Astrocyte (in vitro differentiated cells and primary cell): ENCODE measurements at regions not wholly inside any gene's neighbourhood (a gene's known extent, or its start where the extent isn't known, plus 50 kb on each side); places are given as distances from the start of the nearest gene placed in this dataset.

Source experiments
- DNase-seq: peaks from one replicate; pipeline ENCODE4 v3.0.0-alpha.2; 2010; ENCODE audit warnings: low read depth
- FAIRE-seq: peaks from 2 replicates; lab custom pipeline; 2011; peaks lifted over from hg19 to GRCh38; lab: Jason Lieb, UNC
- H2AFZ ChIP-seq: 2 replicates; pipeline ENCODE4 v1.6.0; 2012; ENCODE audit warnings: low read depth, low read length, inconsistent platforms
- H3K27ac ChIP-seq: 2 replicates; pipeline ENCODE4 v1.5.1; 2011; ENCODE audit warnings: low read depth, low read length, inconsistent platforms
- H3K27me3 ChIP-seq: 2 replicates; pipeline ENCODE4 v1.6.0; 2011; ENCODE audit warnings: low read length, inconsistent platforms; ENCODE audit not compliant: insufficient read depth
- H3K36me3 ChIP-seq: 2 replicates; pipeline ENCODE4 v1.5.1; 2011; ENCODE audit warnings: low read length, inconsistent platforms; ENCODE audit not compliant: insufficient read depth
- H3K4me1 ChIP-seq: 2 replicates; pipeline ENCODE4 v1.5.1; 2011; ENCODE audit warnings: low read length, inconsistent platforms; ENCODE audit not compliant: insufficient read depth
- H3K4me2 ChIP-seq: 2 replicates; pipeline ENCODE4 v1.6.0; 2012; ENCODE audit warnings: low read length, inconsistent platforms
- H3K4me3 ChIP-seq: 2 replicates; pipeline ENCODE4 v1.5.1; 2011; ENCODE audit warnings: low read depth, mild to moderate bottlenecking, low read length, inconsistent platforms; ENCODE audit not compliant: insufficient read depth
- H3K79me2 ChIP-seq: 2 replicates; pipeline ENCODE4 v1.6.0; 2012; ENCODE audit warnings: mild to moderate bottlenecking, low read length, inconsistent platforms; ENCODE audit not compliant: insufficient read depth
- H3K9ac ChIP-seq: 2 replicates; pipeline ENCODE4 v1.6.0; 2012; ENCODE audit warnings: mild to moderate bottlenecking, low read length, inconsistent platforms
- H3K9me3 ChIP-seq: 2 replicates; pipeline ENCODE4 v1.5.1; 2012; ENCODE audit warnings: low read depth, mild to moderate bottlenecking, low read length, inconsistent platforms; ENCODE audit not compliant: insufficient read depth
- H4K20me1 ChIP-seq: 2 replicates; pipeline ENCODE4 v1.6.0; 2012; ENCODE audit warnings: low read length, inconsistent platforms; ENCODE audit not compliant: insufficient read depth
- H3K27ac Mint-ChIP-seq: one replicate; pipeline ENCODE4 v1.8.0; 2021; ENCODE audit warnings: mild to moderate bottlenecking, mixed read lengths; ENCODE audit not compliant: unreplicated experiment
- H3K27me3 Mint-ChIP-seq: one replicate; pipeline ENCODE4 v1.8.0; 2021; ENCODE audit warnings: low read depth, mixed read lengths; ENCODE audit not compliant: unreplicated experiment
- H3K36me3 Mint-ChIP-seq: one replicate; pipeline ENCODE4 v1.8.0; 2021; ENCODE audit warnings: low read depth, mixed read lengths; ENCODE audit not compliant: unreplicated experiment
- H3K4me1 Mint-ChIP-seq: one replicate; pipeline ENCODE4 v1.8.0; 2021; ENCODE audit warnings: low read depth, mixed read lengths; ENCODE audit not compliant: unreplicated experiment
- H3K4me3 Mint-ChIP-seq: one replicate; pipeline ENCODE4 v1.8.0; 2021; ENCODE audit warnings: mild to moderate bottlenecking, moderate library complexity, mixed read lengths; ENCODE audit not compliant: unreplicated experiment
- H3K9me3 Mint-ChIP-seq: one replicate; pipeline ENCODE4 v1.8.0; 2021; ENCODE audit warnings: mild to moderate bottlenecking, mixed read lengths; ENCODE audit not compliant: unreplicated experiment
- CTCF ChIP-seq: IDR thresholded peaks from 2 replicates; pipeline ENCODE4 v1.5.1; 2011; ENCODE audit warnings: low read depth, mild to moderate bottlenecking, inconsistent platforms, low read length, moderate library complexity; ENCODE audit not compliant: insufficient read depth
- EZH2 ChIP-seq: IDR thresholded peaks from 2 replicates; pipeline ENCODE4 v1.6.1; 2012; ENCODE audit warnings: mild to moderate bottlenecking, low read length, inconsistent platforms; ENCODE audit not compliant: insufficient read depth

GRCh38 chr22:22981670-22982571 is 88.4 kb upstream of the GNAZ start:
- H2AFZ ChIP-seq: no peak overlapping the region
- H3K4me2 ChIP-seq: no peak overlapping the region
- no peaks in the 10 kb centered on the region for H3K4me1 ChIP-seq
- no peak for TF ChIP-seq EZH2
- TF ChIP-seq CTCF: no peak
- no peaks in the 10 kb centered on the region for H3K36me3 ChIP-seq
- no peak overlapping the region for H3K27ac ChIP-seq
- no peak for FAIRE-seq
- H4K20me1 ChIP-seq: no peaks in the 10 kb centered on the region
- H3K27me3 Mint-ChIP-seq: peaks cover 22% of the 10 kb centered on the region
- H3K9me3 Mint-ChIP-seq: peaks cover 12% of the 10 kb centered on the region
- no peak overlapping the region for H3K27ac Mint-ChIP-seq
- H3K9ac ChIP-seq: no peak overlapping the region
- H3K4me3 Mint-ChIP-seq: no peak overlapping the region
- H3K79me2 ChIP-seq: no peaks in the 10 kb centered on the region
- no peaks in the 10 kb centered on the region for H3K4me1 Mint-ChIP-seq
- H3K9me3 ChIP-seq: no peaks in the 10 kb centered on the region
- no peak overlapping the region for H3K4me3 ChIP-seq
- no peaks in the 10 kb centered on the region for H3K36me3 Mint-ChIP-seq
- DNase-seq: no peak
- H3K27me3 ChIP-seq: no peaks in the 10 kb centered on the region

GRCh38 chr22:22982616-22983015 is 87.7 kb upstream of the GNAZ start:
- Histone ChIP-seq H4K20me1 (no peaks in the 10 kb centered on the region), H3K4me3 (no peak overlapping the region), H3K4me2 (no peak overlapping the region), H3K79me2 (no peaks in the 10 kb centered on the region), H3K9me3 (no peaks in the 10 kb centered on the region), H3K36me3 (no peaks in the 10 kb centered on the region), H3K9ac (no peak overlapping the region), H3K27me3 (no peaks in the 10 kb centered on the region), H3K27ac (no peak overlapping the region), H3K4me1 (no peaks in the 10 kb centered on the region), H2AFZ (no peak overlapping the region)
- no peaks in the 10 kb centered on the region for H3K4me1 Mint-ChIP-seq
- H3K4me3 Mint-ChIP-seq: no peak overlapping the region
- TF ChIP-seq EZH2 (no peak), CTCF (no peak)
- H3K27me3 Mint-ChIP-seq: peaks cover 24% of the 10 kb centered on the region
- H3K9me3 Mint-ChIP-seq: peaks cover 12% of the 10 kb centered on the region
- no peak overlapping the region for H3K27ac Mint-ChIP-seq
- FAIRE-seq (no peak), DNase-seq (no peak)
- no peaks in the 10 kb centered on the region for H3K36me3 Mint-ChIP-seq

- Histone ChIP-seq H3K4me2 (no peak overlapping the region), H2AFZ (no peak overlapping the region), H3K4me1 (no peaks in the 10 kb centered on the region), H3K9ac (no peak overlapping the region), H3K79me2 (no peaks in the 10 kb centered on the region), H4K20me1 (no peaks in the 10 kb centered on the region), H3K27ac (no peak overlapping the region), H3K27me3 (no peaks in the 10 kb centered on the region), H3K4me3 (no peak overlapping the region), H3K9me3 (no peaks in the 10 kb centered on the region), H3K36me3 (no peaks in the 10 kb centered on the region)
- no peak overlapping the region for H3K4me3 Mint-ChIP-seq
- no peak overlapping the region for H3K27ac Mint-ChIP-seq
- H3K27me3 Mint-ChIP-seq: peaks cover 25% of the 10 kb centered on the region
- FAIRE-seq (no peak), DNase-seq (no peak)
- H3K36me3 Mint-ChIP-seq: no peaks in the 10 kb centered on the region
- no peak for TF ChIP-seq EZH2
- no peak for TF ChIP-seq CTCF
- peaks cover 12% of the 10 kb centered on the region for H3K9me3 Mint-ChIP-seq
- H3K4me1 Mint-ChIP-seq: no peaks in the 10 kb centered on the region
Observed at GRCh38 chr22:22983123-22983522, 87.2 kb upstream of the GNAZ start.
